SK-N-MC (cell line): ENCODE measurements at regions not wholly inside any gene's neighbourhood (a gene's known extent, or its start where the extent isn't known, plus 50 kb on each side); places are given as distances from the start of the nearest gene placed in this dataset.

Experiments used
- EZH2 ChIP-seq: fragments of 200-600 bp; sonication (generic); IDR thresholded peaks from one replicate; pipeline ENCODE4 v1.6.1; 2017; ENCODE audit warnings: antibody characterized with exemption
- FOXP2 ChIP-seq: optimal IDR thresholded peaks from 2 replicates; pipeline ENCODE3; 2011; ENCODE audit warnings: mild to moderate bottlenecking, moderate library complexity; ENCODE audit not compliant: insufficient read depth; ENCODE audit errors: extremely low read length, control extremely low read depth
- POLR2AphosphoS5 ChIP-seq: IDR thresholded peaks from 2 replicates; pipeline ENCODE4 v1.6.1; 2012; ENCODE audit warnings: mild to moderate bottlenecking, low read depth, low read length, borderline replicate concordance

DNA sequence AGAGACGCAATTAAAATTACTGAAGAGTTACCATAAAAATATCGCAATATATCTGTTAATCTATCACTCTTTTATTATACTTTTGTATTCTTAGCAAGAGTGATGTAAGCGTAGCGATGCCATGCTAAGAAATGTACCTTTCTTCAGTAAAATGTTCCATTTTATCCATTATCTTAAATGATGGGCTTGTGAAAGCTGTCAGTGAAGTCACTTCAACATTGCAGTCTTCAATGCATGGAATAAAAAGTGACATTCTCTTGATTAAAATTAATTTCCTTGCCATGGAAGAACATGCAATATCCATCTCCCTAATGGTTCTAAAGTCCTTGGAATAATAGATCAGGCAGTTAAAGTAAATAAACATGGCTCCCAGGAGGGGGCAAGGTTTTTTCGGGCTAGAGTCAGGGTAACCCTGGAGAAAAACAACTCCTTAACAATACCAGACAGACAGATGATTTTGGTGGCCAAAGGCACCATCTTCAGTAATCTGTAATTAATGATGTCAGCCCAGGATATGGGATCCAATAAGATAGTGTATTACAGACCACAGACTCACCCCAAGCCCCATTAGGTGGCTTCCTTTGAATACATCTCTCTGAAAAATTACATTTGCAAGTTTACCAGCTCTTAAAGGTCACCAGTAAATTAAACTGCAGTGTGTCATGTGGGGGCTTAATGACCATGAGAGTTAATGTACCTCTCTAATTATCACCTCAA lies 677.1 kb downstream of the DTWD2 start:
- no peak for TF ChIP-seq POLR2AphosphoS5
- TF ChIP-seq EZH2, result no peak
- no peak for TF ChIP-seq FOXP2
